GM23338 (cell line): ENCODE measurements at regions not wholly inside any gene's neighbourhood (a gene's known extent, or its start where the extent isn't known, plus 50 kb on each side); places are given as distances from the start of the nearest gene placed in this dataset. TPM values are rescaled to one million over a fixed set of nuclear protein-coding genes. Genes with fewer than 3 reads are reported as not detected.

Source experiments
- EZH2 ChIP-seq: fragments of 200-600 bp; sonication (generic); IDR thresholded peaks from one replicate; pipeline ENCODE4 v1.8.0; 2017; ENCODE audit warnings: antibody characterized with exemption, mild to moderate bottlenecking, low read depth; ENCODE audit not compliant: unreplicated experiment
- EZH2phosphoT487 ChIP-seq: fragments of 200-600 bp; sonication (generic); IDR thresholded peaks from one replicate; pipeline ENCODE4 v1.8.1; 2018; ENCODE audit warnings: antibody characterized with exemption; ENCODE audit not compliant: unreplicated experiment
- JUNB ChIP-seq: IDR thresholded peaks from one replicate; pipeline ENCODE4 v1.6.1; 2016; ENCODE audit warnings: antibody characterized with exemption; ENCODE audit not compliant: unreplicated experiment
- NANOG ChIP-seq: IDR thresholded peaks from 2 replicates; pipeline ENCODE4 v1.6.1; 2016; ENCODE audit warnings: antibody characterized with exemption, borderline replicate concordance
- POLR2AphosphoS5 ChIP-seq: IDR thresholded peaks from 2 replicates; pipeline ENCODE4 v1.6.1; 2016; ENCODE audit warnings: antibody characterized with exemption, low read depth
- STAT1 ChIP-seq: IDR thresholded peaks from one replicate; pipeline ENCODE4 v1.6.1; 2016; ENCODE audit warnings: antibody characterized with exemption; ENCODE audit not compliant: unreplicated experiment
- small RNA-seq: library from RNA; depleted of rRNA; stranded (forward); fragments of <200 nt; gene quantifications from one replicate; pipeline ENCODE3, GENCODE V24; 2014; ENCODE audit warnings: low replicate concordance
- TF ChIP-seq, protein P1 (sequence below), 2 experiments: fragments of 200-600 bp in 1 of 2; sonication (generic) in 1 of 2; conservative IDR thresholded peaks; 2 replicates each; pipeline versions ENCODE4 v1.5.1 to v1.6.1; 2016 to 2017; ENCODE audit warnings: antibody characterized with exemption in 2 of 2, low read depth in 2 of 2, mild to moderate bottlenecking in 2 of 2, moderate library complexity in 1 of 2

- no peak for TF ChIP-seq NANOG
- no peak for TF ChIP-seq JUNB
- no peak for TF ChIP-seq POLR2AphosphoS5
- TF ChIP-seq STAT1, result no peak
- TF ChIP-seq, protein P1, sequence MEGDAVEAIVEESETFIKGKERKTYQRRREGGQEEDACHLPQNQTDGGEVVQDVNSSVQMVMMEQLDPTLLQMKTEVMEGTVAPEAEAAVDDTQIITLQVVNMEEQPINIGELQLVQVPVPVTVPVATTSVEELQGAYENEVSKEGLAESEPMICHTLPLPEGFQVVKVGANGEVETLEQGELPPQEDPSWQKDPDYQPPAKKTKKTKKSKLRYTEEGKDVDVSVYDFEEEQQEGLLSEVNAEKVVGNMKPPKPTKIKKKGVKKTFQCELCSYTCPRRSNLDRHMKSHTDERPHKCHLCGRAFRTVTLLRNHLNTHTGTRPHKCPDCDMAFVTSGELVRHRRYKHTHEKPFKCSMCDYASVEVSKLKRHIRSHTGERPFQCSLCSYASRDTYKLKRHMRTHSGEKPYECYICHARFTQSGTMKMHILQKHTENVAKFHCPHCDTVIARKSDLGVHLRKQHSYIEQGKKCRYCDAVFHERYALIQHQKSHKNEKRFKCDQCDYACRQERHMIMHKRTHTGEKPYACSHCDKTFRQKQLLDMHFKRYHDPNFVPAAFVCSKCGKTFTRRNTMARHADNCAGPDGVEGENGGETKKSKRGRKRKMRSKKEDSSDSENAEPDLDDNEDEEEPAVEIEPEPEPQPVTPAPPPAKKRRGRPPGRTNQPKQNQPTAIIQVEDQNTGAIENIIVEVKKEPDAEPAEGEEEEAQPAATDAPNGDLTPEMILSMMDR (conservative IDR thresholded peaks at IDR 0.05; ENCODE audit: low read depth in 2 of 2), result no peak
- TF ChIP-seq EZH2phosphoT487, result no peak
- TF ChIP-seq EZH2, result no peak
Measured at GRCh38 chr10:10967581-10968256, 50.0 kb upstream of the CELF2 start (continued).

Small RNA genes in the stretch of these regions (small RNA-seq; reads per million reads assigned to genes)
- not detected for gene AC025946.2
- gene AL355333.1, result not detected
- not detected for gene CUX2P1
- not detected for gene RF00019
- gene RNA5SP299, result not detected
